Neutrophil (primary cell): ENCODE measurements at regions not wholly inside any gene's neighbourhood (a gene's known extent, or its start where the extent isn't known, plus 50 kb on each side); places are given as distances from the start of the nearest gene placed in this dataset.
"Not testable (repeated sequence)": the region's sequence is repeated elsewhere in the genome, so short reads cannot be mapped to it uniquely, and the experiment has no call there.

Experiments used
- H3K27ac ChIP-seq: fragments of 200-600 bp; sonication (generic); 2 replicates; pipeline ENCODE4 v1.5.1; 2016; ENCODE audit warnings: mild to moderate bottlenecking, moderate library complexity
- H3K27me3 ChIP-seq: fragments of 200-600 bp; sonication (generic); 2 replicates; pipeline ENCODE4 v1.6.0; 2016; ENCODE audit warnings: mild to moderate bottlenecking
- H3K36me3 ChIP-seq: fragments of 200-600 bp; sonication (generic); 2 replicates; pipeline ENCODE4 v1.5.1; 2017
- H3K4me1 ChIP-seq, 2 experiments: fragments of 200-600 bp in 1 of 2; sonication (generic) in 1 of 2; 1 replicate in 1 of 2; 2 replicates in 1 of 2; pipeline versions ENCODE4 v1.5.1 to v1.6.1; 2013 to 2016; ENCODE audit warnings: low read depth in 1 of 2, low read length in 1 of 2, mild to moderate bottlenecking in 1 of 2, moderate library complexity in 1 of 2; ENCODE audit not compliant: control insufficient read depth in 1 of 2, insufficient read depth in 1 of 2
- H3K4me3 ChIP-seq, 2 experiments: fragments of 200-600 bp in 1 of 2; sonication (generic) in 1 of 2; 1 replicate in 1 of 2; 2 replicates in 1 of 2; pipeline ENCODE4 v1.5.1; 2013 to 2016; ENCODE audit warnings: low read depth in 1 of 2, low read length in 1 of 2, mild to moderate bottlenecking in 1 of 2, moderate library complexity in 1 of 2
- H3K9me3 ChIP-seq: fragments of 200-600 bp; sonication (generic); 2 replicates; pipeline ENCODE4 v1.5.1; 2016
- CTCF ChIP-seq: fragments of 200-600 bp; sonication (generic); IDR thresholded peaks from 2 replicates; pipeline ENCODE4 v1.5.1; 2016; ENCODE audit warnings: antibody characterized with exemption

GRCh38 chr2:17196380-17196779 lies 321.9 kb downstream of the RAD51AP2 start:
- H3K36me3 ChIP-seq, result no peaks in the 10 kb centered on the region
- no peak overlapping the region for H3K27ac ChIP-seq
- no peak overlapping the region for H3K4me3 ChIP-seq
- H3K27me3 ChIP-seq, result no peaks in the 10 kb centered on the region
- no peaks in the 10 kb centered on the region for H3K9me3 ChIP-seq
- no peak for TF ChIP-seq CTCF
- no peaks in the 10 kb centered on the region for H3K4me1 ChIP-seq

DNA sequence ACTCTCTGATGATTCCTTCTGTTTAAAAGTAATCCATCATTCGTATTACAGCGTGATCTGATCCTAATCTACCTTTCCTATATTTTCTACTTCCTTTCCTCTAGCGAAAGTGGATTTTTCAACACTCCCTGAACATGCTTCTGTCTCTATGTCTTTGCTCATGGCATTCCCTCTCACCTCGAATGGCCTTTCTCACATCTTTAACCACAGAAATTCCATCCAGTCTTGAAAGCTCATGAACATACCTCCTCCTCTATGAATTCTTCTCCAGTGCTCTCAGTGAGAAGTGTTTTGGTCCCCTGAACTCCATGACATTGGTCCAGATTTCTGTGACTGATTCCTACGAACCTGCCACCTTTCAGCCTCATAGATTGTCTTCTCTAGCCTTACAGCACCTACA lies 323.2 kb downstream of the RAD51AP2 start:
- Histone ChIP-seq H3K36me3 (no peaks in the 10 kb centered on the region), H3K4me1 (no peaks in the 10 kb centered on the region), H3K4me3 (no peak overlapping the region), H3K27me3 (no peaks in the 10 kb centered on the region), H3K27ac (no peak overlapping the region), H3K9me3 (no peaks in the 10 kb centered on the region)
- no peak for TF ChIP-seq CTCF

DNA sequence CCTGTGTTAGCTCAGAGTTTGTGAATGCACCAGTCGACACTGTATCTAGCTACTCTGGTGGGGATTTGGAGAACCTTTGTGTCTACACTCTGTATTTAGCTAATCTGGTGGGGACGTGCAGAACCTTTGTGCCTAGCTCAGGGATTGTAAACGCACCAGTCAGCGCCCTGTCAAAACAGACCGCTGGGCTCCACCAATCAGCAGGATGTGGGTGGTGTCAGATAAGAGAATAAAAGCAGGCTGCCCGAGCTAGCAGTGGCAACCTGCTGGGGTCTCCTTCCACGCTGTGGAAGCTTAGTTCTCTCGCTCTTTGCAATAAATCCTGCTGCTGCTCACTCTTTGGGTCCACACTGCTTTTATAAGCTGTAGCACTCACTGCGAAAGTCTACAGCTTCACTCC lies 324.2 kb downstream of the RAD51AP2 start:
- Histone ChIP-seq H3K27ac (no peak overlapping the region), H3K27me3 (no peaks in the 10 kb centered on the region), H3K36me3 (no peaks in the 10 kb centered on the region), H3K4me3 (no peak overlapping the region), H3K9me3 (no peaks in the 10 kb centered on the region), H3K4me1 (no peaks in the 10 kb centered on the region)
- TF ChIP-seq CTCF, result no peak

DNA sequence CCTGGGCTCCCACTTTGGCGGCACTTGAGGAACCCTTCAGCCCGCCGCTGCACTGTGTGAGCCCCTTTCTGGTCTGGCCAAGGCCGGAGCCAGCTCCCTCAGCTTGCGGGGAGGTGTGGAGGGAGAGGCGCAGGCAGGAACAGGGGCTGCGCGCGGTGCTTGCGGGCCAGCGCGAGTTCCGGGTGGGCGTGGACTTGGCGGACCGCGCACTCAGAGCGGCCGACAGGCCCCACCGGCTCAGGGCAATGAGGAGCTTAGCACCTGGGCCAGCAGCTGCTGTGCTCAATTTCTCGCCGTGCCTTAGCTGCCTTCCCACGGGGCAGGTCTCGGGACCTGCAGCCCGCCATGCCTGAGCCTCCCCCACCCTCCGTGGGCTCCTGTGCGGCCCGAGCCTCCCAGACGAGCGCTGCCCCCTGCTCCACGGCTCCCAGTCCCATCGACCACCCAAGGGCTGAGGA lies 324.8 kb downstream of the RAD51AP2 start:
- H3K4me3 ChIP-seq, H3K9me3 ChIP-seq, H3K27ac ChIP-seq, H3K4me1 ChIP-seq, H3K27me3 ChIP-seq, H3K36me3 ChIP-seq: not testable (repeated sequence)

DNA sequence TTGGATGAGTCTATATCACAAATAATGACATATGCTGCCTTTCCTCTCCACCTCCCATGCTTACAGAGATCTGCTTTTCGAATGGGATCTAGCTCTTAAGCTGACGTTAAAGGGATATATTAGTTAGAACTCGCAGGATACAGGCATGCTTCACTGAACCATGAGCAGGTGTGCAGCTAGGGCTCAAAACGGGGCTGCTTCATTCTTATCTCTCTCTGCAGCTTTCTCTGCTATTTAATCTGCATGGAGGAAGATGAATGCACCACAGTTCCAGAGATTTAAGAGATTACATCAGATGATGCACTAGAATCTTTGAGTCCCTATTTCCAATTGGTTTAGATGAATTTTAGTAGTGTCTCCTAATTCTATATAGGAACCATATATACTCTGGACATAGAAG lies 327.0 kb downstream of the RAD51AP2 start:
- no peak for TF ChIP-seq CTCF
- Histone ChIP-seq H3K9me3 (no peaks in the 10 kb centered on the region), H3K4me3 (no peak overlapping the region), H3K36me3 (no peaks in the 10 kb centered on the region), H3K27me3 (no peaks in the 10 kb centered on the region), H3K27ac (no peak overlapping the region), H3K4me1 (no peaks in the 10 kb centered on the region)

DNA sequence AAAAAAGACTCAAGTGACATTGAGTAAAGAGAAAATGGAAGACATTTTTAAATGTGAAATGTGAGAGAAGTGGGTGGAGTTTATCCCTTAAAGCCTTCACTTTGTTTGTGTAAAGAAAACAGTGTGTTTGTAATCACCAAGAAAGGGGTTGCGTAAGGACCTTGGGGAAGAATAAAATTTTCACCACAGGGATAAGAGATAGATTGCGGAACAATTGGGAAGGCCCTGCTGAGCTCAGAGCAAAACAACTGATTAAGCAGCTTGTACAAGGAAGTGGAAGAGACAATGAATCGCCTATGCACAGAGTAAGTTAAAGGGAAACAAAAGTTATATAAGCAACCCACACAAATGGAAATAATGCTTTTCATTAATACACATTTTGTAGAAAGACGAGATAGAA lies 327.7 kb downstream of the RAD51AP2 start:
- no peak for TF ChIP-seq CTCF
- no peaks in the 10 kb centered on the region for H3K27me3 ChIP-seq
- no peaks in the 10 kb centered on the region for H3K9me3 ChIP-seq

More for the DNA sequence above, 327.7 kb downstream of the RAD51AP2 start:
- Histone ChIP-seq H3K4me1 (no peaks in the 10 kb centered on the region), H3K36me3 (no peaks in the 10 kb centered on the region), H3K27ac (no peak overlapping the region), H3K4me3 (no peak overlapping the region)
